NCI-H1092 (cell line): ENCODE measurements at regions not wholly inside any gene's neighbourhood (a gene's known extent, or its start where the extent isn't known, plus 50 kb on each side); places are given as distances from the start of the nearest gene placed in this dataset.
"Not testable (repeated sequence)": the region's sequence is repeated elsewhere in the genome, so short reads cannot be mapped to it uniquely, and the experiment has no call there.

Experiments used
- DNase-seq: peaks from one replicate; lab custom pipeline; 2025; lab: John Stamatoyannopoulos, UW

DNA sequence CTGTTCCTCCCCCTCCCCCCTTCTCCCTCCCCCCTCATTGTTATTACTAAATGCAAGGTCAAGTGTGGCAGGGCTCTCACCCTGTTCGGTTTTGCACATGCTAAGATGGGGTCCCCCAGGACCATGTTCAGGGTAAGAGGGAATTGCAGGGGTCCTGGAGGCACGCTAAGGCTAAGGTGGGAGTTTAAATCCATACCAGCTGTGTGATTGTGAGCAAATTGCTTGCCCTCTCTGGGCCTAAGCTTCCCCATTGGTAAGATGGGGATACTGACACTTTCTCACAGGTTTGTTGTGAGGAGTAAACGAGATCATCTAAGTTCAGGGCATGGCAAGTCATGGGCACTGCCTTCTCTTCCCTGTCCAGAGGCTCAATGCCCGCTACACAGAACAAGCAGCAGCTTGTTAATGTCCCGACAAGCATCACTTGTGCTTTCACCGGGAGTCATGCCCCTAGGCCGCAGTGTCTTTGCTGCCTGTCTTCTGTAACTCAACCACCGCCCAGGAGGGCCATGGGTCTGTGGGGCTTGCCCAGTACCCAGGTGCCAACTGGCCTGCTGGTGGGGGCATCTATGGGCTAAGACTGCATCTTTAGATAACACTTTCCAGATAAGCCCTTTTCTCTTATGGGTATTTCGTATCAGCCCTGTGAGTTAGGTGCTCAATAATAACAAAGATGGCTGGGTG is 279.1 kb downstream of the MYCN start:
- no peak for DNase-seq

DNA sequence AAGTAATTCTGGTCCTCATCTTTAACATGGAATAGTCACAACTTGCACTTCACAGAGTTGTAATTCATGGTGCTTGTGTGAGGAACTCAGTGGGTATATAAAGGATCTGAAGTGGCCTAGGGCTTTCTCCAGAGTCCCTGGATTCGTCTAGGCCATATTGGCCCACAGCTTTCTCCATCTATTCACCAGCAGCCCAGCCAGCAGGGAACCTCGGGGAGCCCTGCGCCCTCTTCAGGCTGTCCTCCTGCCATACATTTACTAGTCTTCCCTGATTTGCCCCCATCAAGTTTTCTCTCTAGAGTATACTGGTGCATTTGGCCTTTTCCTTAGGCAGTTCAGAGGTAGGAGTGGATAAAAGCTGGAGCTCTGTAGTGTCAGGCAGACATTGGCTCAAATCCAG is 278.3 kb downstream of the MYCN start:
- DNase-seq = no peak

DNA sequence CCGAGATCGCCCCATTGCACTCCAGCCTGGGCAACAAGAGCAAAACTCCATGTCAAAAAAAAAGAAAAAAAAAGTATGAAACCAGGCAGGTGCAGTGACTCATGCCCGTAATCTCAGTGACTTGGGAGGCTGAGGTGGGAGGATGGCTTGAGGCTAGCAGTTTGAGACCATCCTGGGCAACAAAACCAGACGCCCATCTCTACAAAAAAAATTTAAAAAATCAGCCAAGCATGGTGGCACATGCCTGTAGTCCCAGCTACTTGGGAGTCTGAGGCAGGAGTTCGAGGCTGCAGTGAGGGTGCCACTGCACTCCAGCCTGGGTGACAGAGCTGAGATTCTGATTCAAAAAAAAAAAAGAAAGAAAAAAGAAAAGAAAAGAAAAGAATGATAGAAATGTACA is 277.8 kb downstream of the MYCN start:
- no peak for DNase-seq

DNA sequence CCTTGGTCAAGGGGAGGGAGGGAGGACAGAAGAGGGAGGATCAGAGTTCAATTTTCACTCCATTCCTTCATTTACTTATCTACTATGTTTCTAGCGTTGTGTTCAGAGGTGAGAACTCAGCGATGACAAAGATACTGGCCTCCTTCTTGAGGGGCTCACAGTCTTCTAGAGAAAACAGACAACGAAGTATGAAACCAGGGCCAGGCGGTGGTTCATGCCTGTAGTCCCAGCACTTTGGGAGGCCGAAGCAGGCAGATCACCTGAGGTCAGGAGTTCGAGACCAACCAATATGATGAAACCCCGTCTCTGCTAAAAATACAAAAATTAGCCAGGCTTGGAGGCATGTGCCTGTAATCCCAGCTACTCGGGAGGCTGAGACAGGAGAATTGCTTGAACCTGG is 277.4 kb downstream of the MYCN start:
- not testable (repeated sequence) for DNase-seq

DNA sequence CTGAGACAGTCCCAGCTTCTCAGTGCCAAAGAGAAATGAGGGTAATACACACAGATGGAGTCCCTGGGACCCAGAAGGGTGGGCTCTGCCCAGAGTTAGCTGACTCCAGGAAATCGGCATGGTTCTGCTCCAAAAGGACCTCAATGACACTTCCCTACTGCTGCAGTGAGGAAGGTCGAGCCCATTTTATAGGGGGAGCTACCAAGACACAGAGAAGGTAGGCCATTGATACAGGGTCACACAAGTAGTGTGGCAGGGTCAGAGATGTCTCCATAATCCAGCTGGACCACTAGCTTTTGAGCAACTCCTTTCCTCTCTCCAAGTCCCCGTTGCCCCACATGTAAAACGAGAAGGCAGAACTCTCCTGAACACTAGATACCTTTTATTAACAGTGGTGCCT is 276.9 kb downstream of the MYCN start:
- no peak for DNase-seq

DNA sequence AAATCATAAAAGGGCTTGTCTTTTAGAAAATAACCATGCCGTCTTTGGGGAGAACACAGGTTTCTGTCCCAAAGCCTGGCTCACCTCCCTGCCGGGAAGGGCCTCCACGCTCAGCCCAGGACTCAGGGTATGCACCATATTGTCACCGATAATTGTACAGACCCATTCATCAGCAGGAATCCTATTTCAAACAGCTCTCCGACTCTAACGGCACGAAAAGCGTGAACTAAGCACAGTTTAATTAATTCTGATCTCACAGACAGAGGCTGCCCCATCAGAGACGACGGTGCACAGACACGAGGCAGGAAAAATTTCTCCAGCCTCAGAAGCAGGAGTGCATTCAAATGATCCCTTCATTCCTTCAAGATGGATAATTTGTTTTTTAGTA is 276.2 kb downstream of the MYCN start:
- DNase-seq = no peak

DNA sequence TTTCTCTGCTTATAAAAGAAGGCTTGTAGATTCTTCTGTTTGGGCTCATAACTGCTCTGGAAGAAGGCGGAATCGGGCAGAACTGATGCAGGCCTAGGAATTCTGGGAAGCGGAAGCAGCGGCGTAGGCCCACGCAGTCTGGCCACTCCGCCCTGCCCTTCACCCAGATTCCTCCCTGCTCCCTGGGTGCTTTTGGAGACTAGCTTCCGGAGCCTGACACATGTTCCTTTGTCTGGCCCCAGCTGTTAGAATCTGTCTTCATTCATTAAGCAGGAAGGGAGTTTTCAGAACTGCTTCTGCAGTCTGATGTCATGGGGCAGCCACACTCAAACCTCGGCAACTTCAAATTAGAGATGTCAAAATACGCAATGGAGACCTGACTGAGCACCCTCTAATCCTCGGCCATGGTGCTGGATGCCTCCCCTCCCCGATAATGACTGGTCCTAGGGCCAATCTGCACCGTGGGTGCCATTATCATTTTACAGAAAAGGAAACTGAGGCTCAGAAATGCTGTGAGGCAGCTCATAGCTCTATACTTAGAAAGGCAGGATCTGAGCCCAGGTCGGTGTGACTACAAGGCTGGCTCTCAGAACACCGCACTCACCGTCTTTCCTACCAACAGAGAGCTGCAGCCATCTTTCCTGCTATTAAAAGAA is 275.7 kb downstream of the MYCN start:
- DNase-seq = no peak

DNA sequence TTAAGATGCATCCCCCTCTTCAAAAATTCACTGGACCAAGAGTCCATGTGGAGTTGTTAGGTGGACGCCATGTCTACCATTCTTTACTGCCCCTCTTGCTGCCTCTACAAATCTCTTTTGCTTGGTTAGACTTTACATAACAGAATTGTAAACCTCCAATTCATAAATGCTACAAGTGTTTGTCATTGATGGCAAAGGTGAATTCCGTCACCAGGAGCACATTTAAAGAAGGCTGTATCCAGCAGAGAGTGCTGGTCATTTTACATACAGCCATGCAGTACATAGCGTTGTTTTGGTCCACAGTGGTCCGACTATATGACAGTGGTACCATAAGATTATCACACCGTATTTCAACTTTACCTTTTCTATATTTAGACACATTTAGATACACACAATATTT is 274.5 kb downstream of the MYCN start:
- DNase-seq = no peak

DNA sequence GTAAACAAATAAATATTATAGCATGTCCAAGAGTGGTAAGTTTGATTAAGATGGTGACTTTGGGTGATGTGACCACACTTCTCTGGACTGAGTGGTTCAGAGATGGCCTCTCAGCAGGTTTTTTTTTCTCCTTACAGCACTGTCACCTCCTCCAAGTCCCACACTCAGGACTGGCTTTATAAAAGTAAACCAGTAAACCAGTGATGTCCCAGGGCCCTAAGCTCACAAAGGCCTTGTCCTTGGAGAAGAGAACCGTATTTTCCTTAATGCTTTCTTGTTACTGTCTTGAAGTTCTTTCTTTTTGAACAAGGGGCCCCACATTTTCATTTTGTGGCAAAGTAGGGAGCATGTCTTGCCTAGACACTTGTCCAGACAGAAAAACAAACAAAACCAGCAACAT is 274.0 kb downstream of the MYCN start:
- DNase-seq = no peak

DNA sequence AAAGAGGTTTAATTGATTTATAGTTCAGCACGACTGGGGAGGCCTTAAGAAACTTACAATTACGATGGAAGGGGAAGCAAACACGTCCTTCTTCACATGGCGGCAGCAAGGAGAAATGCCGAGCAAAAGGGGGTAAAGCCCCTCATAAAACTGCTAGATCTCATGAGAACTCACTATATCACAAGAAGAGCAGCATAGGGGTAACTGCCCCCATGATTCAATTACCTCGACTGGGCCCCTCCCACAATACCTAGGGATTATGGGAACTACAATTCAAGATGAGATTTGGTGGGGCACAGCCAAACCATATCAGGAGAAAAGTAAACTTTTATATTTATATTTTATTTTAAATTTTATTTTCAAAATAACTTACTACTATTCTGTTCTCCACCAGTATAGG is 272.0 kb downstream of the MYCN start:
- no peak for DNase-seq

DNA sequence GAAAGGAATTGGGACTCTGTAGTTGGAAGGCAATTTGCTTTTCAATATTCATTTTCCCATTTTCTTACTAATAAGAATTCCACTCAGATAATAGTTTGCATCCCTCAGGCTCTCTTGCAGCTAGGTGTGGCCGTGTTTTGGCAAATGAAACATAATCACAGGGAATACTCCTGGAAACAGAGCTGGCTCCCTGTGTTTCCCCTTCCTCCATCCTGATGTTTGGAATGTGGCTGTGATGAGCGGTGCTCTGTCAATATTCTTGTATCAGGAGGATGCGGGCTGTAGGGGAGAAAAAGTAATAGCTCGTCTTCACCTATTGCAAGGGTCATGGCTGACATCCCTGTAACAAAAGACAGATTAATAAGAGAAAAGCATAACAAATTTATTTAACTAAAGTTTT is 271.0 kb downstream of the MYCN start:
- DNase-seq = no peak

DNA sequence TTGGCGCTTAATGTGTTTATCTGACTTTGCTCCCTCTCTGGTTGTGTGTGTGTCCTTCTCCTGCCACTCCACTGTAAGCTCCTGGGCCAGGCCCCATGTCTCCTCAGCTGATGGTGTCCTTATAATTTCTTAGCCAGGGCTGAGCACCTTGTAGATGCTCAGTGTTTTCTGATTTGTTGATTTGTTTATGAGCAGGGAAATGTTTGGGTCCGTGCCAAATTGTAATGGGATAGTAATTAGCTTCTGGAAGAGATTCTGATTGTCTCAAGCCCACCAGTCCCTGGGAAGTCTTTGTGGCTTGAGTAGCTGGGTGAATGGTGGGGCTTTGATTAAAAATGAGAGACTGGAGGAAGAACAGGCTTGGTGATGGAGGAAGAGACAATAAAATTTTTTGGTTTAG is 270.5 kb downstream of the MYCN start:
- DNase-seq = no peak

DNA sequence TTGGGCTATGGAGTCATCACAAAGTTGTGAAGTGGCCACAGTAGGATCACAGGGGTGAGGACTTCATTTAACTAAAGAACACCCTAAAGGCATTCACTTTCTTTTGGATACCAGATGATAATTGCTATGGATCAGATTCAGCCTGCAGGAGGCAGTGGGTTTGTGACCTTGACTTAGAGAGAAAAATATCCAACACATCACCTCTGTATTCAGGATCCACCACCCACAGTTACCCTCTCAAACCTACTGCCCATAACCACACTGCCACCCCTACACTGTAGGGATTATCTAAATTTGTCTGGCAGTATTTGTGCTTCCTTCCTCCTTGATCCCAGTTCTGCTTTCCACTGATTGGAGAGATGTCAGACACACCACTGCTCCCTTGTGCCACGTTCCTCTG is 269.4 kb downstream of the MYCN start:
- DNase-seq = no peak

DNA sequence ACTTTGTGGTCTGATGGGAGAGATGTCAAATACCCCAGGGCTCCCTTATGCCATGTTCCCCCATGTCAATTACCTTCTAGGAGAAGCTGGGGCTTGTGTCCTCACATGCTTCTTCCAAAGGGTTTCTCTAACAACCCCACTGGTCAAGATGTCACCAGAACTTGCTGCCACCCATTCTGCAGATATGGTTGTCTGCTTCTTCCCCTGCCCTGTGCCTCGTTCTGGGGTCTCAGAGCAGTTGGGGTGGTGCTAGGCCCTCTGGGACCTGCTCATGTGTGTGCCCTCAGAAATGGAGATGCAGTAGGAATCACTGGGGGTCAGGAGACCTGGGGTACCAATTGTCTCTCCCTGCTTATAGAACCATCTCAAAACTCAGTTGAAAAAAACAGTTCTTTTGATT is 268.6 kb downstream of the MYCN start:
- no peak for DNase-seq

DNA sequence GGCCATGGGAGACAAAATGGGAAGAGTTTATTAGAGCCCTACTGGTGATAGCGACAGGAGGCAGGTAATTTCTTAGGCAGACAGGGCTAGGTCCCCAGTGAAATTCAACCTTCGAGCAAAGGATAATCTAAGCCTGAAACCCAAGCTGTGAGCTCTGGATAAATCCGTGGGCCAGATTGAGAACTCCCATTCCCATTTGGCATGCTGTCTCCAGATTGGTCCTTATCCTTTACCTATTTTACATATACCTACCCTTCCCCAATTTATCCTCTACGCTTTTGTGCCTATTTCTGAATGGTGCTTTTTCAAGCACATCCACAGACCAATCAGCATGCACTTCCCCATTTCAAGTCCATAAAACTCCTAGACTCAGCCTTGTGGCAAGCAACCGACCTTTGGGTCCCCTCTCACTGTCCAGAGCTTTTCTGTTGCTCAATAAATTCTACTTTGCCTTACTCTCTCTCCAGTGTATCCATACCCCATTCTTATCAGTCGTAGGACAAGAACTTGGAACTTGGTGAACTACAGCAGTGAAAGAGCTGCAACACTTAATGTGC is 268.0 kb downstream of the MYCN start:
- DNase-seq = no peak

DNA sequence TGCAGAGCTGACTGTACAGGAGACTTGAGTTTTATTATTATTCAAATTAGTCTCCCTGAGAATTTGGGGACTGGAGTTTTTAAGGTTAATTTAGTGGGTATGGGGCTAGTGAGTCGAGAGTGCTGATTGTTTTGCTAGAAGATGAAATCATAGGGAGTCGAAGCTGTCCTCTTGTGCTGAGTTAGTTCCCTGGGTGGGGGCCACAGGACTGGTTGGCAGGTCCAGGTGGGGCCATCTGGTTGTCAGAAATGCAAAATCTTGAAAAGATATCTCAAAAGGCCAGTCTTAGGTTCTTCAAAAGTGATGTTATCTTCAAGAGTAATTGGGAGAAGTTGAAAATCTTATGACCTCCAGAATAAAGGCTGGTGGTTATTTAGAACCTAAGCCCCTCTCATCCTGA is 267.3 kb downstream of the MYCN start:
- DNase-seq = no peak

DNA sequence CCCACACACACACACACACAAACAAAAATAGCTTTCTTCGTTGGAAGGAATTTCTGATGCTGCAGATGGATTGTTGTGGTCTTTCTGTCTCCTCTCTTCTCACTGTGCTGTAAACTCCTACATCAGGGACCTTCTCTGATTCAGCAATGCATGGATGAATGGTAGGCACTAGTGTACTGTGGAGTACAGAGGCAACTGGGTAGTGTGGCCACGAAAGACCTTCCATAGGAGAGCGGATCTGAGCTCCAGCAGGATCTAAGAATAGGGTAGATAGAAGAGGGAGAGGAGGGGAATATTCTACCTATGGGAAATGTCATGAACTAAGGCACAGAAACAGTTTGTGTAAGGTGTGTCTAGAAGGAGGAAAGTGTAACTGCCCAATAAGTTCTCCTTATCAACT is 266.8 kb downstream of the MYCN start:
- DNase-seq = no peak

DNA sequence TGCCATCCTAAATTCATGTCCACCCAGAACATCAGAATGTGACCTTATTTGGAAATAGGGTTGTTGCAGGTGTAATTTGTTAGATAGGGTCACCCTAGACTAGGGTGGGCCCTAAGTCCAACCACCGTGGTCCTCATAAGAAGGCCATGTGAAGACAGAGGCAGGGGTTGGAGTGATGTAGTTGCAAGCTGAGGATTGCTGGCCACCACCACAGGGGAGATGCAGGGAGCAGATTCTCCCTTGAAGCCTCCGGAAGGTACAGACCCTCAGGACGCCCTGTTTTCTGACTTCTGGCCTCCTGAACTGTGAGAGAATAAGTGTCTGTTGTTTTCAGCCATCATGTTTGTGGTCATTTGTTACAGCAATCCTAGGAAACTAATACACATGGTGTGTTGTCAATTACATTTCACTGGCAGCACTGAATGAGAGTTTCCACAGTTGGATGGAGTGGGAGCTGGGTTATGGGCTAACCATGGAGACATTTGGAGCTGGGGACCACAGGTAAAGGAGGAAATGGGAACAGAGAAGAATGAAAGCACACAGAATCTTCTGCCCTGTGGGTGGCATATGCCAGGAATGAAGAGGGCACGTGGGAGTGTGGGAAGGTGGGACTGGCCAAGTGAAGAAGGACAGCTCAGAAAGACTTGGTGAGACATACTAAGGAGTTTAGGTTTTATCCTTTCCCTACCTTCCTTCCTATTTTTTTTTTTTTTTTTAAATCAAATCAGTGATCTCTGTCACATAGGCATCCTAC is 266.0 kb downstream of the MYCN start:
- DNase-seq = no peak

DNA sequence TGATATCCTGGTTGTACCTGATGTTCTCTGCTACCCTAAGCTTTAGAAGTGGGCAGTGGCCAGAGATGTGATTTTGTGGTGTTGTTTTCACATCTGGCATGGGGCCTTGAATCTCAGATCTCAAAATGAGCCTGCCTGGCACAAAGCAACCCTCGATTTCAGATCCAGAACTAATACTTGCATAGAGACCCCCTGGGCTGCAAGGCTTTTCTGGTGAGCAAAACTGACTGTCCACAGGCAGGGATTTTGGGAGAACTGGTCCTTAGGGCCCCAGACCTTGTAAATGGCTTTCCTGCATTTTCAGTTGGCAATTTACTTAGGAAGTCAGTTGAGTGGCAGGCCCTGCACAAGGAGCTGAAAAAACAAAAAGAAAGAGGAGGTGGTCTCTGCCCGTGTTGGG is 265.3 kb downstream of the MYCN start:
- DNase-seq = no peak

DNA sequence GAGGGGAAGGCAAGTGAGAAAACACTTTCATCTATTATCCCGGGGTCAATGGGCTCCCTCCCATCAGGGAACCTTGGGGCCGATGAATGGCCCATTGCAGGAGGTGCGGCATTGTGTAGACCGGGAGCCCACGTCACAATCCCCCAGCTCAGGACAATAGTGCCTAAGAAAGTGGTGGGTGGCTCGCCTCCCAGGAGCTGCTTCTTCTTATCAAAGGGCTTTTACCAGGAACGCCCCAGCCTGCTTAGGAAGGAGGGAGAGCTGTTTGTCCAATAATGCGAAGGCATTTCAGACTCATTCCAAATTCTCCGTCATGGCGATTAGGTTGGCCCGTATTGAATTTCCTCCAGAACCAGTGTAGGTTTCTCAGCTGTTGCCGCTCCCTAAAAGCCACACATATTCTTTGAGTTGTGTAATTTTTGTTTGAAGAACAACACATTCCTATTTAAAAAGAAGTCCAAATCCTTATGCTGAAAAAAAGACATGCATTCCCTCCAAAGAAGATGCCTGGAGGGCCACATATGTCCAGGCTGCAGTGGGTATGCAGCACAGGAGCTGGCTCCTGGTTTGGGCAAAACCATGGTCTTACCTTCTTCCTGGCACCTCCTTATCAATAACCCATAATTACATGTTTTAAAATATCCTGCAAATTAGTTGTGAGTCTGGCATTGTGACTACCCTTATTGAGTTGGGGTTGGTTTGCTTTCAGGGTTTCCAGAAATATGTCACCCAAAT is 264.7 kb downstream of the MYCN start:
- DNase-seq = no peak

DNA sequence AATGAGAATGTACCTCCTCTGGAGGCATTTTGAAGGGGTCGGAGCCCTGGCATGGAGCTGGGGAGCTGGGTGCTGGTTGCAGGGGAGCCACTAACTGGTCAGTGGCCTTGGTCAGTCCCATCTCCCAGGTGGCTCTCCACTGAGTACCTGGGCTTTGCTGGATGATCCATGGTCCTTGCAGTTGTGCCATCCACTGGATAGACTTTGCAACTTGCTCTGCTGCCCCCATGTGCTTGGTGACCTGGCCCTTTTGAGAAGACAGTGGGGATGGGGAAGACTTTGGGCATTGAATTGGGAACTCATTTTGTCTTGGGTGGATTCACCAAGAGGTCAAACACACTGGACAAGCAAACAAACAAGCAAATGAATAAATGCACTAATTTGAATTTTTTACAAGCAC is 263.9 kb downstream of the MYCN start:
- DNase-seq = no peak

DNA sequence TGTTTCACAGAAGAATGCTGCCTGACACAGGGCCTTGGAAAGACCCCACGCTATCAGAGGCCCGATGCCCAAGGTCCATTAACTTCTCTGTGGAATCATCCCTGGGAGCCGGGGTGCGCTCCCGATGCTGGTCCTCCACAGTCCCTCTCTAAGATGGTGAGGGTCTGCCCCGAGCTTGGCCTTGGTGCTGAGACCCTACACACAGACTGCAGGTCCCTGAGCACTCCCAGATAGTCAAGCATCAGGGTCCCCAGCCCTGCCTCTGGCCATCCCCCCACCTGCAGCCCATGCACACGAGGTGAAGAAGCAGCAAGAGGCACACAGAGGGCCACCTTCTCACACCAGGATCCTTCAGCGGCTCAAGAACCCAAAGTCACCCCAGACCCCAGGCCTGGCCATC is 263.3 kb downstream of the MYCN start:
- DNase-seq = no peak

DNA sequence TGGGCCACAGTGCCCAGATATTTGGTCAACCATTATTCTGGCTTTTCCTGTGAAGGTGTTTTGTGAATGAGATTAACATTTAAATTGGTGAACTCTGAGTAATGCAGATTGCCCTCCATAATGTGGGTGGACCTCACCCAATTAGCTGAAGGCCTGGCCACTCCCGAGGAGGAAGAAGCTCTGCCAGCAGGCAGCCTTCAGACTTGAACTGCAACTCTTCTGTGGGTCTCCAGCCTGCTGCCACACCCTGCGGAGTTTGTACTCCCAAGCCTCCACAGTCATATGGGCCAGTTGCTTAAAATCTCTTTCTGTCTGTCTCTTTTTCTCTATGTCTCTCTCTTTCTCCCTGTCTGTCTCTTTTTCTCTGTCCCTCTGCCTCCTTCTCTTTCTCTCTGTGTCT is 262.7 kb downstream of the MYCN start:
- no peak for DNase-seq
